HL-60 (cell line): ENCODE measurements at regions not wholly inside any gene's neighbourhood (a gene's known extent, or its start where the extent isn't known, plus 50 kb on each side); places are given as distances from the start of the nearest gene placed in this dataset.

Experiments
- DNase-seq, 2 experiments: peaks; one replicate each; pipeline ENCODE4 v3.0.0-alpha.2; 2010 to 2020; ENCODE audit warnings: low read depth in 1 of 2, low spot score in 1 of 2
- H3K27ac ChIP-seq: fragments of 250-450 bp; sonication (Bioruptor Pico); replicated peaks from 2 replicates; pipeline ENCODE4 v1.5.1; 2020; ENCODE audit warnings: mild to moderate bottlenecking, moderate library complexity
- H3K27me3 ChIP-seq: fragments of 250-450 bp; sonication (Bioruptor Pico); 2 replicates; pipeline ENCODE4 v1.5.1; 2021; ENCODE audit warnings: mild to moderate bottlenecking, moderate library complexity; ENCODE audit not compliant: insufficient read depth, poor library complexity, severe bottlenecking
- H3K4me3 ChIP-seq: replicated peaks from 2 replicates; pipeline ENCODE4 v1.5.1; 2011; ENCODE audit warnings: mild to moderate bottlenecking, control low read depth, low read length; ENCODE audit not compliant: insufficient read depth
- CTCF ChIP-seq: IDR thresholded peaks from one replicate; pipeline ENCODE4 v1.5.1; 2011; ENCODE audit warnings: low read length, control low read depth, inconsistent platforms; ENCODE audit not compliant: insufficient read depth
- GABPA ChIP-seq: IDR thresholded peaks from 2 replicates; pipeline ENCODE4 v1.6.1; 2012; ENCODE audit warnings: low read depth
- POLR2AphosphoS5 ChIP-seq: IDR thresholded peaks from 2 replicates; pipeline ENCODE4 v1.6.1; 2012; ENCODE audit warnings: low read depth
- REST ChIP-seq: IDR thresholded peaks from 2 replicates; pipeline ENCODE4 v1.6.1; 2012; ENCODE audit warnings: low read depth; ENCODE audit not compliant: insufficient replicate concordance
- SPI1 ChIP-seq: IDR thresholded peaks from 2 replicates; pipeline ENCODE4 v1.6.1; 2012; ENCODE audit warnings: low read depth, mild to moderate bottlenecking, borderline replicate concordance

GRCh38 chr7:80057488-80057887, 77.1 kb upstream of the GNAI1 start:
- no peak for TF ChIP-seq GABPA
- no peak for TF ChIP-seq CTCF
- TF ChIP-seq SPI1 = no peak
- TF ChIP-seq REST = no peak
- TF ChIP-seq POLR2AphosphoS5 = no peak
- no peak overlapping the region for H3K27ac ChIP-seq
- H3K4me3 ChIP-seq = no peak overlapping the region
- no peak for DNase-seq
- H3K27me3 ChIP-seq = no peaks in the 10 kb centered on the region

- TF ChIP-seq SPI1 (no peak), REST (no peak), CTCF (no peak), GABPA (no peak), POLR2AphosphoS5 (no peak)
- Histone ChIP-seq H3K27me3 (no peaks in the 10 kb centered on the region), H3K27ac (no peak overlapping the region), H3K4me3 (no peak overlapping the region)
- no peak for DNase-seq
Observed at GRCh38 chr7:80054356-80054755, 80.3 kb upstream of the GNAI1 start.

GRCh38 chr7:80053124-80053523, 81.5 kb upstream of the GNAI1 start:
- DNase-seq = no peak
- Histone ChIP-seq H3K27me3 (no peaks in the 10 kb centered on the region), H3K27ac (no peak overlapping the region), H3K4me3 (no peak overlapping the region)
- no peak for TF ChIP-seq POLR2AphosphoS5
- TF ChIP-seq SPI1 = no peak
- TF ChIP-seq CTCF = no peak
- TF ChIP-seq REST = no peak
- no peak for TF ChIP-seq GABPA
